Osteocyte (in vitro differentiated cells): ENCODE measurements at regions not wholly inside any gene's neighbourhood (a gene's known extent, or its start where the extent isn't known, plus 50 kb on each side); places are given as distances from the start of the nearest gene placed in this dataset.

Source experiments
- DNase-seq: peaks from one replicate; pipeline ENCODE4 v3.0.0; 2021; ENCODE audit warnings: mixed read lengths; ENCODE audit not compliant: unreplicated experiment; ENCODE audit errors: extremely low spot score
- H3K27ac Mint-ChIP-seq: one replicate; pipeline ENCODE4 v1.8.0; 2021; ENCODE audit warnings: mild to moderate bottlenecking, mixed read lengths; ENCODE audit not compliant: unreplicated experiment
- H3K27me3 Mint-ChIP-seq: one replicate; pipeline ENCODE4 v1.8.0; 2021; ENCODE audit warnings: mixed read lengths; ENCODE audit not compliant: unreplicated experiment
- H3K36me3 Mint-ChIP-seq: one replicate; pipeline ENCODE4 v1.8.0; 2021; ENCODE audit warnings: mixed read lengths; ENCODE audit not compliant: unreplicated experiment
- H3K4me1 Mint-ChIP-seq: one replicate; pipeline ENCODE4 v1.8.0; 2021; ENCODE audit warnings: mixed read lengths; ENCODE audit not compliant: unreplicated experiment
- H3K4me3 Mint-ChIP-seq: one replicate; pipeline ENCODE4 v1.8.0; 2021; ENCODE audit warnings: mild to moderate bottlenecking, moderate library complexity, mixed read lengths; ENCODE audit not compliant: unreplicated experiment
- H3K9me3 Mint-ChIP-seq: one replicate; pipeline ENCODE4 v1.8.0; 2021; ENCODE audit warnings: mixed read lengths; ENCODE audit not compliant: unreplicated experiment
- CTCF ChIP-seq: fragments of 200-600 bp; sonication (generic); IDR thresholded peaks from 2 replicates; pipeline ENCODE4 v1.5.0; 2021; ENCODE audit warnings: antibody characterized with exemption, mild to moderate bottlenecking, moderate library complexity

GRCh38 chr7:79719216-79719615 lies 265.7 kb upstream of the MAGI2 start:
- no peak overlapping the region for H3K27ac Mint-ChIP-seq
- H3K27me3 Mint-ChIP-seq = peaks cover 14% of the 10 kb centered on the region
- DNase-seq = no peak
- no peaks in the 10 kb centered on the region for H3K9me3 Mint-ChIP-seq
- no peaks in the 10 kb centered on the region for H3K36me3 Mint-ChIP-seq
- no peak for TF ChIP-seq CTCF
- H3K4me1 Mint-ChIP-seq = no peaks in the 10 kb centered on the region
- H3K4me3 Mint-ChIP-seq = no peak overlapping the region

GRCh38 chr7:79716329-79716728 lies 262.9 kb upstream of the MAGI2 start:
- DNase-seq = no peak
- no peaks in the 10 kb centered on the region for H3K9me3 Mint-ChIP-seq
- no peaks in the 10 kb centered on the region for H3K36me3 Mint-ChIP-seq
- peaks cover 9% of the 10 kb centered on the region for H3K27me3 Mint-ChIP-seq
- no peaks in the 10 kb centered on the region for H3K4me1 Mint-ChIP-seq
- no peak for TF ChIP-seq CTCF
- H3K27ac Mint-ChIP-seq = no peak overlapping the region
- no peak overlapping the region for H3K4me3 Mint-ChIP-seq

GRCh38 chr7:79714081-79714480 lies 260.6 kb upstream of the MAGI2 start:
- no peaks in the 10 kb centered on the region for H3K4me1 Mint-ChIP-seq
- no peak overlapping the region for H3K27ac Mint-ChIP-seq
- peaks cover 9% of the 10 kb centered on the region for H3K27me3 Mint-ChIP-seq
- H3K9me3 Mint-ChIP-seq = no peaks in the 10 kb centered on the region
- no peak for DNase-seq
- no peak for TF ChIP-seq CTCF
- H3K36me3 Mint-ChIP-seq = no peaks in the 10 kb centered on the region
- no peak overlapping the region for H3K4me3 Mint-ChIP-seq

- Mint-ChIP-seq H3K4me3 (no peak overlapping the region), H3K27me3 (peaks cover 9% of the 10 kb centered on the region), H3K27ac (no peak overlapping the region), H3K9me3 (no peaks in the 10 kb centered on the region), H3K4me1 (no peaks in the 10 kb centered on the region), H3K36me3 (no peaks in the 10 kb centered on the region)
- TF ChIP-seq CTCF = no peak
- DNase-seq = no peak
Observed at GRCh38 chr7:79713276-79713675, 259.8 kb upstream of the MAGI2 start.

- Mint-ChIP-seq H3K4me3 (no peak overlapping the region), H3K4me1 (no peaks in the 10 kb centered on the region), H3K9me3 (no peaks in the 10 kb centered on the region), H3K27me3 (peaks cover 6% of the 10 kb centered on the region), H3K27ac (no peak overlapping the region), H3K36me3 (no peaks in the 10 kb centered on the region)
- TF ChIP-seq CTCF = no peak
- DNase-seq = no peak
Observed at GRCh38 chr7:79711660-79712059, 258.2 kb upstream of the MAGI2 start.
